Progenitor cell of endocrine pancreas (in vitro differentiated cells): ENCODE measurements at regions not wholly inside any gene's neighbourhood (a gene's known extent, or its start where the extent isn't known, plus 50 kb on each side); places are given as distances from the start of the nearest gene placed in this dataset.

ENCODE experiments used
- DNase-seq: peaks from one replicate; pipeline ENCODE4 v3.0.0; 2021; ENCODE audit warnings: low spot score; ENCODE audit not compliant: unreplicated experiment
- H3K27ac Mint-ChIP-seq: 2 replicates; pipeline ENCODE4 v1.8.0; 2021; ENCODE audit warnings: mild to moderate bottlenecking, moderate library complexity, mixed read lengths
- H3K27me3 Mint-ChIP-seq: 2 replicates; pipeline ENCODE4 v1.8.0; 2021; ENCODE audit warnings: mixed read lengths
- H3K36me3 Mint-ChIP-seq: 2 replicates; pipeline ENCODE4 v1.8.0; 2022; ENCODE audit warnings: mixed read lengths; ENCODE audit not compliant: insufficient read depth
- H3K4me1 Mint-ChIP-seq: 2 replicates; pipeline ENCODE4 v1.8.0; 2021; ENCODE audit warnings: low read depth, mixed read lengths
- H3K4me3 Mint-ChIP-seq: 2 replicates; pipeline ENCODE4 v1.8.0; 2021; ENCODE audit warnings: low read depth, mild to moderate bottlenecking, moderate library complexity, mixed read lengths
- H3K9me3 Mint-ChIP-seq: 2 replicates; pipeline ENCODE4 v1.8.0; 2021; ENCODE audit warnings: low read depth, mixed read lengths
- CTCF ChIP-seq: fragments of 200-600 bp; sonication (generic); IDR thresholded peaks from one replicate; pipeline ENCODE4 v1.5.0; 2021; ENCODE audit warnings: antibody characterized with exemption, mild to moderate bottlenecking; ENCODE audit not compliant: unreplicated experiment

GRCh38 chr6:40713002-40713719 is 126.0 kb upstream of the LRFN2 start:
- Mint-ChIP-seq H3K27ac (no peak overlapping the region), H3K4me1 (peaks cover 43% of the 10 kb centered on the region), H3K27me3 (peaks cover 16% of the 10 kb centered on the region), H3K36me3 (no peaks in the 10 kb centered on the region), H3K4me3 (no peak overlapping the region), H3K9me3 (no peaks in the 10 kb centered on the region)
- no peak for DNase-seq
- TF ChIP-seq CTCF, result peak; percentile 6

- no peak for TF ChIP-seq CTCF
- H3K27ac Mint-ChIP-seq, result no peak overlapping the region
- peaks cover 43% of the 10 kb centered on the region for H3K4me1 Mint-ChIP-seq
- H3K4me3 Mint-ChIP-seq, result no peak overlapping the region
- no peaks in the 10 kb centered on the region for H3K36me3 Mint-ChIP-seq
- peaks cover 3% of the 10 kb centered on the region for H3K9me3 Mint-ChIP-seq
- peaks cover 16% of the 10 kb centered on the region for H3K27me3 Mint-ChIP-seq
- no peak for DNase-seq
Observed at GRCh38 chr6:40710626-40711330, 123.6 kb upstream of the LRFN2 start.

- TF ChIP-seq CTCF, result no peak
- H3K4me3 Mint-ChIP-seq, result no peak overlapping the region
- H3K36me3 Mint-ChIP-seq, result no peaks in the 10 kb centered on the region
- no peak overlapping the region for H3K27ac Mint-ChIP-seq
- H3K27me3 Mint-ChIP-seq, result peaks cover 12% of the 10 kb centered on the region
- DNase-seq, result no peak
- H3K9me3 Mint-ChIP-seq, result peaks cover 3% of the 10 kb centered on the region
- H3K4me1 Mint-ChIP-seq, result peaks cover 23% of the 10 kb centered on the region
Observed at GRCh38 chr6:40708049-40708448, 120.9 kb upstream of the LRFN2 start.

GRCh38 chr6:40706178-40706577 is 119.0 kb upstream of the LRFN2 start:
- Mint-ChIP-seq H3K4me3 (no peak overlapping the region), H3K9me3 (peaks cover 3% of the 10 kb centered on the region), H3K27me3 (peaks cover 15% of the 10 kb centered on the region), H3K36me3 (no peaks in the 10 kb centered on the region), H3K4me1 (peaks cover 10% of the 10 kb centered on the region), H3K27ac (no peak overlapping the region)
- TF ChIP-seq CTCF, result no peak
- no peak for DNase-seq

- H3K27ac Mint-ChIP-seq, result no peak overlapping the region
- no peak for TF ChIP-seq CTCF
Observed at GRCh38 chr6:40705354-40705753, 118.2 kb upstream of the LRFN2 start.

More at GRCh38 chr6:40705354-40705753, 118.2 kb upstream of the LRFN2 start:
- no peak for DNase-seq
- H3K27me3 Mint-ChIP-seq, result peaks cover 18% of the 10 kb centered on the region
- H3K36me3 Mint-ChIP-seq, result no peaks in the 10 kb centered on the region
- peaks cover 3% of the 10 kb centered on the region for H3K9me3 Mint-ChIP-seq
- H3K4me3 Mint-ChIP-seq, result no peak overlapping the region
- H3K4me1 Mint-ChIP-seq, result peaks cover 6% of the 10 kb centered on the region
